ENCODE measurements at regions not wholly inside any gene's neighbourhood (a gene's known extent, or its start where the extent isn't known, plus 50 kb on each side); places are given as distances from the start of the nearest gene placed in this dataset.

DNA sequence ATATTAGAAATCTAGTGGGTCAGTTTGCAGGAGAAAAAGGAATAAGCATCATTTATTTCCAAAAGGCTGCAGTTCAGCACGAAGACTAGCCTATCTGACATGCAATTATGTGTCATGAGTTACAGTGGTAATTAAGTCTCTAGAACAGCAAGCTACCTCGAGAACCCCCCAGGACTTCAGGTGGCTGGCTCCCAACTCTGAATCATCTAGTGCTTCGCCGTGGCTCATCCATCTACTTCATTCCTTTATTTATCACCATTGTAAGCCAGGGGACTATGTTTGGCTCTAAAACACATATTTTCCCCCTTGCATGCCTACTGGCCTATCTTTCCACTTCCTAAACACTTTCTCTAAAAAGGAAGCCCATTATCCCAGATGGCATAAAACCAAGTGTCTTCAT lies 121.6 kb downstream of the TXNL1 start:
- no peak for TF ChIP-seq GATA3 (IDR thresholded peaks at IDR 0.05; ENCODE audit: low read depth, low read length)
- no peak for TF ChIP-seq GATA2 (IDR thresholded peaks at IDR 0.05; ENCODE audit: low read depth, low read length)

Data from SH-SY5Y (cell line).